ENCODE measurements at regions not wholly inside any gene's neighbourhood (a gene's known extent, or its start where the extent isn't known, plus 50 kb on each side); places are given as distances from the start of the nearest gene placed in this dataset.

DNA sequence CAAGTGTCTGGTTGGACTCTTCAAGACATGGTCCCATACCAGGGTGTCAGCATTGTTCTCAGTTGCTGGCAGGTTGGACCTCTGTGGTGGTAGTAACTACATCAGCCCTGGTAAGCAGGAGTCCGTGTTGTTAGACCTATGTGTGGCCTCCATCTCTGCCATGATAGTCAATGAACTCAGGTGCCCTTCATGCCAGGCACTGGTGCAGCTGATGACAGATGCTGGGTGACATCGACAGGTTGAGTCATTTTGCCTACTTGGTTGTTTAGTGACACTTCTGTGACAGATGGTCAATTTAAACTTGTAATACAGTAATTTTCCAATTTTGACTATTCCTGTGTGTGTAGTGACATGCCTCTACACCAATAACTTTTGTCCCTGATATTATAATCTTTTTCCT, 189.7 kb downstream of the SP3 start:
- Histone ChIP-seq H3K27ac (ENCODE audit: poor library complexity, severe bottlenecking) (no peak overlapping the region), H3K4me3 (ENCODE audit: severe bottlenecking) (no peak overlapping the region), H3K9me3 (ENCODE audit: severe bottlenecking) (no peaks in the 10 kb centered on the region), H3K4me1 (ENCODE audit: insufficient read depth, poor library complexity, severe bottlenecking) (peaks cover 3% of the 10 kb centered on the region), H3K27me3 (ENCODE audit: insufficient read depth, poor library complexity, severe bottlenecking) (no peaks in the 10 kb centered on the region), H3K36me3 (ENCODE audit: low read depth) (no peaks in the 10 kb centered on the region)
- DNase-seq (ENCODE audit: low spot score) (no peak), ATAC-seq (ENCODE audit: low read depth) (no peak)
- TF ChIP-seq, protein P1, sequence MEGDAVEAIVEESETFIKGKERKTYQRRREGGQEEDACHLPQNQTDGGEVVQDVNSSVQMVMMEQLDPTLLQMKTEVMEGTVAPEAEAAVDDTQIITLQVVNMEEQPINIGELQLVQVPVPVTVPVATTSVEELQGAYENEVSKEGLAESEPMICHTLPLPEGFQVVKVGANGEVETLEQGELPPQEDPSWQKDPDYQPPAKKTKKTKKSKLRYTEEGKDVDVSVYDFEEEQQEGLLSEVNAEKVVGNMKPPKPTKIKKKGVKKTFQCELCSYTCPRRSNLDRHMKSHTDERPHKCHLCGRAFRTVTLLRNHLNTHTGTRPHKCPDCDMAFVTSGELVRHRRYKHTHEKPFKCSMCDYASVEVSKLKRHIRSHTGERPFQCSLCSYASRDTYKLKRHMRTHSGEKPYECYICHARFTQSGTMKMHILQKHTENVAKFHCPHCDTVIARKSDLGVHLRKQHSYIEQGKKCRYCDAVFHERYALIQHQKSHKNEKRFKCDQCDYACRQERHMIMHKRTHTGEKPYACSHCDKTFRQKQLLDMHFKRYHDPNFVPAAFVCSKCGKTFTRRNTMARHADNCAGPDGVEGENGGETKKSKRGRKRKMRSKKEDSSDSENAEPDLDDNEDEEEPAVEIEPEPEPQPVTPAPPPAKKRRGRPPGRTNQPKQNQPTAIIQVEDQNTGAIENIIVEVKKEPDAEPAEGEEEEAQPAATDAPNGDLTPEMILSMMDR (IDR thresholded peaks at IDR 0.05; ENCODE audit: poor library complexity, severe bottlenecking): no peak

DNA sequence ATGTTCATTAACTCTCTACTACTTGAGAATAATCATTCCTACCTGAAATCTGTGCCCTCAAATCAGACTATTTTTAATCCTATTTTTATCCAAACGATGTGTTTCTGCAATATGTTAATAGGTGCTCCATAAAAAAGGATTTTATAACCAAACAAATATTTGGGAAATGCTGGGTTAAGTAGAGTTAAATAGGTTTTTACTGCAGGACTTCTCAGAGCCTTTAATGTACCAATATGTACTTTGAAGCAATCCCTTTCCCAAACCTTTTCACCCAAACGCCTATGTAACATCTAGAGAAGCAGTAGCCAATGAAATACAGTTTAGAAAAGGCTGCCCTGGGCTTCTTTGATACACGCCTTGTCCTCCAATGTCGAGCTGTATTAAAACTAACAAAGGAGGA, 182.5 kb downstream of the SP3 start:
- no peak for ATAC-seq (ENCODE audit: low read depth)
- DNase-seq (ENCODE audit: low spot score): no peak
- Histone ChIP-seq H3K36me3 (ENCODE audit: low read depth) (no peaks in the 10 kb centered on the region), H3K4me1 (ENCODE audit: insufficient read depth, poor library complexity, severe bottlenecking) (no peaks in the 10 kb centered on the region), H3K4me3 (ENCODE audit: severe bottlenecking) (no peak overlapping the region), H3K9me3 (ENCODE audit: severe bottlenecking) (no peaks in the 10 kb centered on the region), H3K27me3 (ENCODE audit: insufficient read depth, poor library complexity, severe bottlenecking) (peaks cover 3% of the 10 kb centered on the region), H3K27ac (ENCODE audit: poor library complexity, severe bottlenecking) (no peak overlapping the region)
- TF ChIP-seq, protein P1 (IDR thresholded peaks at IDR 0.05; ENCODE audit: poor library complexity, severe bottlenecking): no peak

DNA sequence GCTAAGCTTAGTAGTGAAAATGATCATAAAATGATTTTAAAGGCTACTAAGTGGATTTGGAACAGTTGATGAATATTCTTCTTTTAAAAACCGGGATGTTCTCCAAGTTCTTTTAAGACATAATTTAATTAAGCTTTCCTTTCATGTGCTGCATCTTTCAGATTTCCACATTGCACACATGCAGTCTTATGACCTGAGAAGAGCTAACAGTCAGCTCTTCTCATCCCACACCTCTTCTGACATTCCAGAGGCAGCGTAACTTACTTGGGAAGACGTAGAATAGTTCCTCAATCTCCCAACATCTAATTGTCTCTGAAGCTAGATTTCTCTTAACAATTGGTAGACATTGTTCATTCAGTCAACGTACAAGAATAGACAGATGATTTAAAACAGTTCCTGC, 181.8 kb downstream of the SP3 start:
- ATAC-seq (ENCODE audit: low read depth) (no peak), DNase-seq (ENCODE audit: low spot score) (no peak)

DNA sequence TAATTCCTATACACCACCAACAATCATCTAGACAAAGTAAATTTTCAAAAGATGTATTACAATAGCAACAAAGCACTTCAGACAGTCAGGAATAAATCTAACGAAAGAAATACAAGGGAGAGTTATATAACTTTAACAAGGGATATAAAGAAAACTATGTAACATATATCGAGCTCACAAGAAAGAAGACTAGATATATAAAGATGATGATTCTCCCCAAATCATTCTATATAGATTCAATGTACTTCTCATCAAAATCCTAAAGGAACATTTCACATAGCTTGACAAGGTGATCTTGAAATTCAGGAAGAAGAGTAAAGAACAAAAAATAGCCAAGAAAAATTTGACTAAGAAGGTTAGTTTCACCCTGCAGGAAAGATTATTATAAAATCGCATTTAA, 179.4 kb downstream of the SP3 start:
- peaks cover 3% of the 10 kb centered on the region for H3K27me3 ChIP-seq (ENCODE audit: insufficient read depth, poor library complexity, severe bottlenecking)
- no peaks in the 10 kb centered on the region for H3K36me3 ChIP-seq (ENCODE audit: low read depth)
- H3K4me1 ChIP-seq (ENCODE audit: insufficient read depth, poor library complexity, severe bottlenecking): no peaks in the 10 kb centered on the region
- no peaks in the 10 kb centered on the region for H3K9me3 ChIP-seq (ENCODE audit: severe bottlenecking)
- TF ChIP-seq, protein P1 (IDR thresholded peaks at IDR 0.05; ENCODE audit: poor library complexity, severe bottlenecking): no peak
- H3K4me3 ChIP-seq (ENCODE audit: severe bottlenecking): no peak overlapping the region
- ATAC-seq (ENCODE audit: low read depth) (no peak), DNase-seq (ENCODE audit: low spot score) (no peak)
- no peak overlapping the region for H3K27ac ChIP-seq (ENCODE audit: poor library complexity, severe bottlenecking)

More for the DNA sequence above, 181.8 kb downstream of the SP3 start:
- TF ChIP-seq, protein P1 (IDR thresholded peaks at IDR 0.05; ENCODE audit: poor library complexity, severe bottlenecking): no peak
- peaks cover 3% of the 10 kb centered on the region for H3K27me3 ChIP-seq (ENCODE audit: insufficient read depth, poor library complexity, severe bottlenecking)
- no peaks in the 10 kb centered on the region for H3K4me1 ChIP-seq (ENCODE audit: insufficient read depth, poor library complexity, severe bottlenecking)
- no peak overlapping the region for H3K27ac ChIP-seq (ENCODE audit: poor library complexity, severe bottlenecking)
- H3K36me3 ChIP-seq (ENCODE audit: low read depth): no peaks in the 10 kb centered on the region
- H3K4me3 ChIP-seq (ENCODE audit: severe bottlenecking): no peak overlapping the region
- no peaks in the 10 kb centered on the region for H3K9me3 ChIP-seq (ENCODE audit: severe bottlenecking)

DNA sequence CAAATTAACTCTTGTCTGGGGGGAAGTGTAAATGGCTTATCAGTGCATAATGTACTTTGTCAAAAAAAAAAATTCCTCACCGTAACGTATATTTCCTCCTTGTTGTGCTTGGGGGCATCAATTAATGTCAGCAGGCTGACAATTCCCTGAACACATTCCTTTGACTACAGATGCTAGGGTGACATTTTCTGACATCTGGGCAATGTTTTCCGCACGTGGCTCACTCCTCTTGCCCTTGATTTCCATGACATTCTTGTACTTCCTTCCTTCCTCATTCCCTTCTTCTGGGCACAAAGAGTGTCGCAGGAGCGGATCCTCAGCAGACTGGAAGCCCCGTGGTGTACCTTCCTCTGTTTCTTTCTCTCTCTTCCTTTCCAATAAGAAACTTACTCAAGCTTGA, 173.7 kb downstream of the SP3 start:
- Histone ChIP-seq H3K36me3 (ENCODE audit: low read depth) (no peaks in the 10 kb centered on the region), H3K4me1 (ENCODE audit: insufficient read depth, poor library complexity, severe bottlenecking) (no peaks in the 10 kb centered on the region), H3K4me3 (ENCODE audit: severe bottlenecking) (no peak overlapping the region), H3K27ac (ENCODE audit: poor library complexity, severe bottlenecking) (no peak overlapping the region), H3K9me3 (ENCODE audit: severe bottlenecking) (no peaks in the 10 kb centered on the region), H3K27me3 (ENCODE audit: insufficient read depth, poor library complexity, severe bottlenecking) (no peaks in the 10 kb centered on the region)
- TF ChIP-seq, protein P1 (IDR thresholded peaks at IDR 0.05; ENCODE audit: poor library complexity, severe bottlenecking): no peak
- DNase-seq (ENCODE audit: low spot score) (no peak), ATAC-seq (ENCODE audit: low read depth) (no peak)
